ENCODE measurements at regions not wholly inside any gene's neighbourhood (a gene's known extent, or its start where the extent isn't known, plus 50 kb on each side); places are given as distances from the start of the nearest gene placed in this dataset.

DNA sequence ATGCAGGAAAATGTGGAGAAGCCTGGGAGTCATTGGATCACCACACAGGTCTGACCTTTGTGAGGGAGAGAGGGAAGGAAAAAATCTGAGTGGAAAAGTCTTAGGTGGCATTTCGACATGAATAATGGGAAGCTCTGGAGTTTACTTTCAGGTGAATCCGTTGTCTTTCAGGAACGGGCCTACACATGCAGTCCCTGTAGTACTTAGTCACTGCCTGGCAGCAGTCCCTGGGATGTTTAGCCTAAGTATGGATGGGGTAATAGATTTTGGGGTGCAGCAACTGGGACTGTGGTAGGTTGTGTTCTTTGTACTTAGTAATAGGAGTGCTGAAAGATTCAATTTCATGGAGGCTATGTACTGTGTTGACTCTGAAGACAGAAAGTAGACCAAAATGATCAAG is 227.5 kb upstream of the EPHA3 start:
- TF ChIP-seq POLR2AphosphoS5 (IDR thresholded peaks at IDR 0.05; ENCODE audit: low read depth, low read length), result no peak
- no peak for TF ChIP-seq POLR2A (IDR thresholded peaks at IDR 0.05; ENCODE audit: low read depth, low read length)

All from GM12891 (cell line).